Hippocampal formation (tissue), 2 donors: ENCODE measurements at regions not wholly inside any gene's neighbourhood (a gene's known extent, or its start where the extent isn't known, plus 50 kb on each side); places are given as distances from the start of the nearest gene placed in this dataset.

Experiments
- DNase-seq, 2 donors: peaks; one replicate each; lab custom pipeline; 2025; lab: John Stamatoyannopoulos, UW

GRCh38 chr3:10555263-10555662, 49.9 kb upstream of the ATP2B2 start:
- DNase-seq = no peak

DNA sequence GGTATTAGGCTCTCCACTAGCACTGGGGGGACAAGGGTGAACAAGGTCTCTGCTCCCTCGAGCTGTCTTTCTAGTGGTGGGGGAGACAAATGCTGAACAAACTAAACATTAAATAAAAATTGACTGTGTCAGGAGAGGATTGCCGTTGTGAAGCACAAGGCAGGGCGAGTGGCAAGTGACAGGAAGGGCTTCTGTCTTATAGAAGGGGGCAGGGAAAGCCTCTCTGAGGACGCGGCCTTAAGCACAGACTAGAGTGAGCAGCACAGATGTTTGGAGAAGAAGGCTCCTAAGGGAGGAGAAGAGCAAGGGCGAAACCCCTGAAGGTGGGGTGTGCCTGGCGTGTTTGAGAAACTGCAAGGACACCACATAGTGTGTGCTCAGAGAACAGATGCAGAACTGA, 50.9 kb upstream of the ATP2B2 start:
- DNase-seq = no peak

GRCh38 chr3:10557250-10557649, 51.9 kb upstream of the ATP2B2 start:
- no peak for DNase-seq

DNA sequence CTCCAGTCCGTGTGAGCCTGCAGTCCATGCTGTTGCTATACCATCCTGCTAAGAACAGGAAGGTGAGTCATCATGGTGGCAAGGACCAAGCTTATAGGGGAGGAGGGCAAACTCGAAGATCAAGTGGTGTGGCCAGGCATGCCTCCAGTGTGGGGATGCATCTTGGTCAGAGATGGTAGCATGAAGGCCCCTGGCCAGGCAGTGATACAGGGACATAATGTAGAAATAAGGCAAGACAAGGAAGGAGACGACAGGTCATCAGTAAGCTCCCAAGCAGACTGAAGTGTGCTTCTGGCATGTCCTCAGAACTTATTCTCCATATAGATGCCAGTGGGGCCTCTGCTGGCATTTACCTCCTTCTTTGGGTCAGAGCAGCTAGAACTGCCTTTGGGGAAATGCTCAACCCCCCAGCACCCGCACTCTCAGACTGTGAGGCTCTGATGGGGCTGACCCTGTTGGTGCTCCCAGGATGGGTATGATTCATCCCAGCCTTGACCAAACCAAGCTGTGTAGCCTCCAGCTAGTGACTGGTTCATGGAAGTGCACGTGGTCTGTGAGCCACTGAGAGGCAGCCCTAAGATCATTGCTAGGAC, 52.5 kb upstream of the ATP2B2 start:
- DNase-seq = no peak

GRCh38 chr3:10558736-10559135, 53.4 kb upstream of the ATP2B2 start:
- DNase-seq = no peak

DNA sequence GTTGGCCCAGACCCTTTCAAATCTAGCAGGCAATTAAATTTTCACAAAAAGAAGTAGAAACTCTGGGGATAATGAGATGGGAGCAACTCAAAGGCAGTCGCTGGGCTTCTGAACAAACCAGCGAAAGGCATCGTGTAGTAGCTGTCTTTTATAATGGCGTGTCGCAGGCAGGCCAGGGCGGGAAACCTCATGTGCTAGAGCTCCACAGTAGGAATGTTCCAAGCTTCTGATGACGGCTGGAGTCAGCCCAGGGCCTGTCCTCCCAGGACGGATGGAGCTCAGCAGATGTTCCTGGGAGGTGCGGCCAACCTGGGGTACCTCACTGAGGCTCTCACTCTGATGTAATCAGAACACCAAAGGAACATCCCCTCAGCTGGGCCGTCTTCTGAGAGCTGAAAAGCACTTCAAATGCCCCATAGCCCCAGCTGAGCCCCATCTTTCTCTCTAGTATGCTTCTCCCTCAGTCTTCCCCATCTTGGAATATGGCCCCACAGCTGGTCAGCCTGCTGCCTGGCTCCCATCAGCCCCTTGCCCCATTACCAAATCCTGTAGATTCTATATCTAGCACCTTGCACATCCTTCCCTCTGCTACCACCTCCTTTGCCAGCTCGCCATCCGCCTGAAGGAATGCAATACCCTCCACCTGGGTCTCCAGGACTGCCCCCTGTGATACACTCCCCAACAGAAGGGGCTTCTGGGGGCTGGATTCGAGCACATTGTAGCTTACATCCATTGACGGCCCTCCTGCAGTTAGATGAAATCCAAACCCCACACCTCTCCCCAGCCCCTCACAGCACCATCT, 54.9 kb upstream of the ATP2B2 start:
- no peak for DNase-seq

DNA sequence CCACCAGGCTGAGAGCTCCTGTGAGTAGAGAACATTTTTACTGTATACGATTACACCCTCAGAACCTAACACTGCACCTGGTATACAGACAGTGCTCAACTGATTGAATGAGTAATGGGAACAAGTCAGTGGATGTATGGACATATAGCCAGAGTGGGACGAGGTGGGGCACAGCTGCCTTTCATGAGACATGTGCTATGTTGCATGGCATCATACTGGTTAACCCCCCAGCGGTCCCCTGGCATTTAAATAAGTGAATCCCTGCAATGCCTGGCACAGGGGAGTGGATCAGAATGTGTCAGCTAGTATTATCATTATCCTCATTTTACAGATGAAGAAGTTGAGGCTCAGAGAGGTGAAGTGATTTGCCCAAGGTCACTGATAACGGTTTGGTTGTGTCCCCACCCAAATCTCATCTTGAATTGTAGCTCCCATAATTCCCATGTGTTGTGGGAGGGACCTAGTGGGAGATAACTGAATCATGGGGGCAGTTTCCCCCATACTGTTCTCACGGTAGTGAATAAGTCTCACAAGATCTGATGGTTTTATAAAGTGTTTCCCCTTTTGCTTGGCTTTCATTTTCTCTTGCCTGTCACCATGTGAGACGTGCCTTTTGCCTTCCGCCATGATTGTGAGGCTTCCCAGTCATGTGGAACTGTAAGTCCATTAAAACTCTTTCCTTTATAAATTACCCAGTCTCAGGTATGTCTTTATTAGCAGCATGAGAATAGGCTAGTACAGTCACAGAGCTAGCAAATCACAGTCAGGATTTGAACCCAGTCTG, 56.0 kb upstream of the ATP2B2 start:
- no peak for DNase-seq

DNA sequence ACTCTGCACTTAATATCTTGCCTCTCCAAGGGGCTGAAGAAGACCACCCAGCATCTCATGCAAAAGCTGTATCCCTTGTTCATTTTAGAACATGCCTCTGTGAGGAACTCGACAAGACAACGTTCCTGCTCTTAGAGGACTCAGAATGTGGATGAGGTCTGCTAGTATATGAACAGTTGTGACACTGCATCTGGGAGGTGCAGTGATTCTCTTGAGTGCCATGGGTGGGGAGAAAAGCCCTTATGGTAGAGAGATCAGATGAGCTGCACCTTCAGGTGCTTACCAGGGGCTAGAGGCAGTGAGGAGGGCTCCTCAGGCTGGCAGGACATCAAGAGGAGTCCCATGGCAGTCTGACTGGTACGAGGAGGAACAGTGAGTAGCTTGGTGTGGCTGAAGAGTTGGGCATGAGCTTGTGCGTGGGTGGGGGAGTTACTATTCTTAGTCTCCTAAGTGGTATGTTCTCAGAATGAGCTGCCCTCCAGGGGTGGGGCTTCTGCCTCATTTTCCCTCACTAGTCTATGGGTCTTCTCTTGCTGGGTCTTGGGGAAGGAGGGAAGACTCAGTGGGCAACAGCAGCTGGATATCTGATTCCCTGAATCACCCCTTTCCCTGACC, 56.7 kb upstream of the ATP2B2 start:
- DNase-seq = no peak

GRCh38 chr3:10563396-10563795, 58.0 kb upstream of the ATP2B2 start:
- no peak for DNase-seq

DNA sequence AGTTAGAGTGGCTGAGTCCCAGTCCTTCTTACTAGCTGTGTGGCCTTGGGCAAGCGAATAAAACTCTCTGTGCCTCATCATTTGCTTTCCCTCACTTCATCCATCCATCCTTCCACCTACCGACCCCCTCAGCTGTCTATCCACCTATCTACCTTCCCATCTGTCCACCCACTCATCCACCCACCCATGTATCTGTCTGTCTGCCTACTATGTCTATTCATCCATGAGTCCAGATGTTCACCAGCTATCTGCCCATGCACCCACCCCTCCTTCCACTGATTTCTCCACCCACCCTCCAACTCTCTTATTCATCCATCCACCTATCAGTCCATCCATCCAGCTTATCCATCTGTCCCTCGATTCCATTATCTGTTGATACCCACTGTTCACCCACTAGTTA, 60.4 kb upstream of the ATP2B2 start:
- DNase-seq = no peak

- DNase-seq = no peak
Observed at GRCh38 chr3:10566451-10566850, 61.1 kb upstream of the ATP2B2 start.

- DNase-seq = no peak
Observed at GRCh38 chr3:10568549-10568948, 63.2 kb upstream of the ATP2B2 start.

DNA sequence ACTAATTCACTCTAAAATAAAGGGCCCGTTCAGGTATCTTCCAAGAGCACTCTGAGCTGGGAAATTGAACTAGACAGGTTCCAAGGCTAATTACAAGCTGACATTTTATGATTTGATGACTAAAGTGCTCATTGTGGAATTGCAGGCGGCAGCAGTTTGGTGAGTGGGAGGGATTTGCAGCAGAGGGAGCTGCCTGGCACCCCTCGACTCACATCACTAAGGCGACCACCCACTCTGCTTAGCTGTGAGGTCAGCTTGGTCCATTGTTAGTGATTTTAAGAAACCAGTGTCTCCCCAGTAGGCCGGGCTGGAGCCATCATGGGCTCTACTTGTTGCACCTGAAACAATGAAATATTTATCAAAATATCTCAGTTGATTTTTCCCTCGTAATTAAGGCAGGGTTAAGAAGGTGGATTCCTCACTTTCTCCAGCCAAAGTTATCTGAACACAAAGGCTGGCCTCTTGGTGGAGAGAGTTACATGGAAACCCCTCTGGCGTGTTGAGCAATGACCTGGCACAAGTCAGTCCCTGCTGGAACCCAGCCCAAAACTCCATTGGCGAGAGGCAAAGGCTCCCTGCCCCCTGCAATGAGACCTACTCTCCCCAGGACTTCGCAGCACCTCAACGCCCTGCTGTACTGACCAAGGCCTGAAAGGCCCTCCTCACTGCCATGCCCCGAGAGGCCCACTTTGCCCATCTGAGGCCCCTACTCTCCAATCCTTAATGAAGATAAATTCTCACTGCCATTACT, 65.0 kb upstream of the ATP2B2 start:
- no peak for DNase-seq

DNA sequence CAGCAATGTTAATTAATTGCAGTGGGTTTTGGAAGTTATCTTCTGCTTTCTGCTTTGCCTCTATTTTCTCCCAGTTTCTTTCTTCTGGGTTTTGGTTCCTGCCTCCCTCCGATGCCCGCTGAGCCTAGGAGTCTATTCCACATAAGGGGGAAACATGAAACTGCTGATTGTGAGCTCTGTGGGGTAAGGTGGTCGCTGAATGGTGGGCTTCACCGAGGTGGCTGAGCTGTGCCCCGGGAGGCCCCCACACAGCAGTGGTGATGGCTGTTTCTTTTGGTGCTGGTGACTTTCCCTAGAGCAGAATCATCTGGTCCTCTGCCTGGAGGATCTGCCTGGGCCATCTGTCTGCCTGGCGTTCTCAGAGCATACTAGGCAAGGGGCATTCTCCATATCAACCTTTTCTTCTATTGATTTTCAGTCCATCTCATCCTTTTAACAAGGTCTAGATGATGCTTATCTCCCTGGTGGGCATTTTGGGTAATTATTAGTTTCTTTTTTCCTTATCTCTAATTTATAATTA, 68.8 kb upstream of the ATP2B2 start:
- no peak for DNase-seq

GRCh38 chr3:10575601-10576160, 70.3 kb upstream of the ATP2B2 start:
- DNase-seq = no peak

DNA sequence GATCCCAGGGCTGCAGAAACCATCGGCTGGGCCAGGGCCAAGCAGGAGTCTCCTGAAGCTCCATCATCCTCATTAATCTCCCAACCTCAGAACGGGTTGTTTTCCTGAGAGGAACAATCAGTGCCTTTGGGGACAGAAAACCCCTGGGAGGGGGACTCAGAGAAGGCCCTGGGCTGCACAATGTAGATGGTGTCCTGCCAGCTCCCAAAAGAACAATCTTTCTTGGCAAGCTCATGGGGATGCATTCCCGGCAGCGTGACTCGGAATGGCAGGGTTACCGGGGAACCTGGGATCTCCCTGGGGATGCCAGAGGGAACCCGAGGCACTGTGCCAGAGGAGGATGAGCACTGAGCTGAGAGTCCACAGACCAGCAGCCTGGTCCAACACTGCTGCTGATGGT, 72.1 kb upstream of the ATP2B2 start:
- no peak for DNase-seq

DNA sequence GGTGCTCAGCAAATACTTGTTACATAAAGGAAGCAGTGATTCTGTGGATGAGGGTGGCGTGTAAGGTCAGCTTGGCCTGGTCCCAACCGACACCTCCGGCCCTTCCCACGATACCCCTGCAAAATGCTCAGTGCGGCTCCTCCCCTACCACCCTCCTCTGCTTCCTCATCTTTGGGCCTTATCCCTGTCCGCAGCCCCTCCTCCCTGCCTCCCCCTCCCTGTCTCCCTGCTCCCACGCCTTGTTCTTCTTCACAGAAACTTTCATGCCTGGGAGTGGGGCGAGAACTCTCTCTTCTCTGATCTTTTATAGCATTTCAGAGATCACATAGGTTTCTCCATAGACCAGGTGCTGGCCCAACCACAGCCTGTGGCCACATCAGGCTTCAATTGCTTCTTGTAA, 75.0 kb upstream of the ATP2B2 start:
- DNase-seq = no peak

- DNase-seq = no peak
Observed at GRCh38 chr3:10581251-10581650, 75.9 kb upstream of the ATP2B2 start.

DNA sequence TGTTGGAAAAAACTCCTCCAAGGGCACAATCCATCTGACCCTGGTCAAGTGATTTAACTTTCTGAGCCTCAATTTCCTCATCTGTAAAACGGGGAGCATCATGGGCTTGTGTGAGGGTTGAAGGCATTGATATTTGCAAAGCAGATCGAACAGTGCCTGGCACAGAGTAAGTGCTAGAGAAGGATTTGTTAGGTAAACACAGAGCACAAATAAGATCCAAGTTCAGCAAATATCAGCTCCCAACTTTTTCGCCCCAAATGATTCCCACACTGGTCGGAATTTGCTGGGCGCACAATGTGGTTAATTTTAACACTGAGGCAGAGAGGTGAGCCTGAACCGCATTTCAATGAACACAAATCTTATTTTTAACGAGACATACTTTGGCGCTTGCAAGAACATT, 76.3 kb upstream of the ATP2B2 start:
- DNase-seq = no peak

DNA sequence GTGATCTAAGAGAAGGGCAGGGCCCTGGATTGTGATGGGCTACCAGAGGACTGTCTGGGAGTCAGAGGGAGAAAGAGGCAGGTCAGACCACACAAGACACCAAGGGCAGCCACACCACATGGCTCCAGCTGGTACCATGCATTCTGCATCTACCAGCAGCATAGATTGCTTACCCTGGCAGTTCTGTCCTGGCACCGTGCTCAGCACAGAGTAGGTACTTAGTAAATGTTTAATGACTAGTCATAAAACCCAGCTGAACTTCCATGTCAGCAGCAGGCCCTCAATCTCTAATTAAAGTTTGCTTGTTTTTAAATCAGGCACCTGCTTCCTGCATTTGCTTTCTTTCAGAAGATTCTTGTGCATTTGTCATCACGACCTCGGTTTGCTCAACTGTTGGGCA, 77.3 kb upstream of the ATP2B2 start:
- DNase-seq = no peak
